ENCODE measurements at regions not wholly inside any gene's neighbourhood (a gene's known extent, or its start where the extent isn't known, plus 50 kb on each side); places are given as distances from the start of the nearest gene placed in this dataset.

GRCh38 chr13:29991343-29991742 lies 140.9 kb upstream of the UBL3 start:
- DNase-seq = no peak

DNA sequence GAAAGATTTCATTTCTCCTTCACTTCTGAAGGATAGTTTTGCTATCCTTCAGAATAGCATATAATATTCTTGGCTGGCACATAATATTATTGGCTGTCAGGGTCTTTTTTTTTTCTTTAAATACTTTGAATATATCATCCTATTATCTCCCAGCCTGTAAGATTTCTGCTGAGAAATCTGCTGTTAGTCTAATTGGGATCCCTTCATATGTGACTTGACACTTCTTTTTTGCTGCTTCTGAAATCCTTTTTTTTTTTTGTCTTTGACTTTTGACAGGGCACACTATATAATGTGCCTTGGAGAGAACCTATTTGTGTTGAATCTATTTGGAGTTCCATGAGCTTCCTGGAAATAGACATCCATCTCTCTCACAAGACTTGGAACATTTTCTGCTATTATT lies 136.9 kb upstream of the UBL3 start:
- DNase-seq = no peak

- DNase-seq = no peak
Measured at GRCh38 chr13:29980339-29980738, 129.9 kb upstream of the UBL3 start.

DNA sequence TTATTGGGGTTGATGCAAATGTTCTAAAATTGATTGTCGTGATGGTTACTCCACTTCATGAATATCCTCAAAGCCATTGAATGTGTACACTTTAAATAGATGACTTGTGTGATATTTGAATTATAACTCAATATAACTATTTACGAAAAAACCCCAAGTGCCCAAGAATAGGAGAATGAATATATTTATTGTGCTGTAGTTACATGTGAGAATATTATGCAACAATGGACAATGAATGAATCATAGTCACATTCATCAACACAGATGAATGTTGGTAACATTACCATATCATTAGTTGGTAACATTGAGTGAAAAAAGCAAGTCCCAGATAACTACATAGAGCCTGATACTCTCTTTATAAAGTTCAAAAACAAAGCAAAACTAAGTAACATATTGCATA lies 127.8 kb upstream of the UBL3 start:
- DNase-seq = no peak

DNA sequence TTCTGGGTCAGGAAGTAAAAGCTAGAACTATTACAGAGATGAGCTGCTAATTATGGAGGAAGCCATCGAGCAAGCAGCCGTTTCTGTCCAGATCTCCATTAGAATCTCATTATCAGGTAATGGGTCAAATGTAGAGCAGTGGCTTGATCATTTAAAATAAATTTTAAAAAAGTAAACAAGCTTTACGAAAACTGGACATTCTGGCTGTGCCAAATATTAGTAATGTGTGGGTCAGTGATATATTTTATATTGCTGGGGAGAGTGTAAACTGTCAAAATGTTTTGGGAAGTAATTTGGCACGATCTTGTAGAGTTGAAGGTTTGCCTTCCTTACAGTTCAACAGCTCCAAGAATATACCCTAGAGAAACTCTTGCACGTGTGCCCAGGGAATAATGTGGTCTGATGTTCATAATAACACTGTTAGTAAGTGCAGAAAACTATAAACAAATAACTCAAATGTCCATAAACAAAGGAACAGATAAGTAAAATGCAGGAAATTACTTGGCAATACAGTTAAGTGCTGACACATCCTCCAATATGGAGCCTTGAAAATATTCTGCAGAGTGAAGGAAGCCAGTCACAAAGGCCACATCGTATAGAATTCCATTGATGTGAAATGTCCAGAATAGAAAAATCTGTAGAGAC lies 127.2 kb upstream of the UBL3 start:
- DNase-seq = no peak

DNA sequence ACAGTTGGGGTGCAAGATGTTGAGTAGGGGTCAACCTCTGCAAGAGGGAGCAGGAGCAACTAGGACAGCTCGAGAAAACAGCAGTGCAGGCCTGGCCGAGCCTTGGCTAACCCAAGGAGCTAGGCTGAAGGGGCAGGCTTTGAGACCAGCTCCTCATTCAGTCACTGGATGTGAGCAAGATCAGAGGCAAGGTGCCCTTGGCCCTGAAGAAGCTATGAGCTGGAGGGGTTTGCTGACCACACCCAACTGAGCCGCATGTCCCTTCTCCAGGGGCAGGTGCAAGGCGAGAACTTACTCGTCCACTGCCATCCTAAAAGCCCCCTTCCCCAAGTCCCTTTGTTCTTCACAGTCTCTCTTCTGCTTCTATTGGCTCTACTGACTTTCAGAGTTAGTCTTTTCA lies 126.1 kb upstream of the UBL3 start:
- no peak for DNase-seq

- DNase-seq = no peak
Measured at GRCh38 chr13:29975283-29975682, 124.9 kb upstream of the UBL3 start.

GRCh38 chr13:29969286-29969685 lies 118.9 kb upstream of the UBL3 start:
- DNase-seq = no peak

GRCh38 chr13:29964181-29964845 lies 113.9 kb upstream of the UBL3 start:
- no peak for DNase-seq

GRCh38 chr13:29963089-29963488 lies 112.7 kb upstream of the UBL3 start:
- no peak for DNase-seq

- DNase-seq = no peak
Measured at GRCh38 chr13:29961036-29961670, 110.7 kb upstream of the UBL3 start.

DNA sequence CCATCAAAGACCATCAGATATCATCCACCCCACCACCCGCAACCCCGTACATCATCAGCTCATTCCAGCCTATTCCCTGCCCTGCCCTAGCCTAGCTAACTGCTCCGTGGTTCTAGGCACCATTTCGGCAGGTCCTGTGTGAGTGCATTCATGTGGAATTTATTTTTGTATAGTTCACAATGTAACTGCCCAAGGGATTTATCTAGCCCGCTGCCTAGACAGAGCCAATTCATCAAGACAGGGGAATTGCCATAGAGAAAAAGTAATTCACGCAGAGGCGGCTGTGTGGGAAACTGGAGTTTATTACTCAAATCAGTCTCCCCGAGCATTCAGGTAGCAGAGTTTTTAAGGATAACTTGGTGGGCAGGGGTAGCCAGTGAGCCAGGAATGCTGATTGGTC lies 109.2 kb upstream of the UBL3 start:
- no peak for DNase-seq

GRCh38 chr13:29959086-29959485 lies 108.7 kb upstream of the UBL3 start:
- no peak for DNase-seq

GRCh38 chr13:29958476-29958875 lies 108.1 kb upstream of the UBL3 start:
- no peak for DNase-seq

GRCh38 chr13:29957320-29957719 lies 106.9 kb upstream of the UBL3 start:
- DNase-seq = no peak

DNA sequence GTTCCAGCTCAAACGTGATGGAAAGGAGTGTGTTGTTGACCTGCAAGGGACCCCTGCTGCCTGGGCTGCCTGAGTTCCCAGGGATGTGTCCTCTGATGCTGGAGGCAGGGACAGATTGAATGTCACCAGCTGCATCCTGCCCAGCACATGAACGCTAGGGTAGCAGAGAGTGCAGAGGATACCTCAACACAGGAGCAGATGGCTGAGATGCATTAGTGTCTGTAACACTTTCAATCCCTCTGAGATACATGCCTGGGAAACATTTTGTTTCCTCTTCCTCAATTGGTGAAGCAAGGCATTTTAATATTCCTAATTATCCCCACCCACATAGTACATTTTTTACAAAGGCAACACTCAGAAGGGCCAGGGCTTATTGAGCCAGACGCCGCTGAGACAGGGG lies 106.4 kb upstream of the UBL3 start:
- no peak for DNase-seq

DNA sequence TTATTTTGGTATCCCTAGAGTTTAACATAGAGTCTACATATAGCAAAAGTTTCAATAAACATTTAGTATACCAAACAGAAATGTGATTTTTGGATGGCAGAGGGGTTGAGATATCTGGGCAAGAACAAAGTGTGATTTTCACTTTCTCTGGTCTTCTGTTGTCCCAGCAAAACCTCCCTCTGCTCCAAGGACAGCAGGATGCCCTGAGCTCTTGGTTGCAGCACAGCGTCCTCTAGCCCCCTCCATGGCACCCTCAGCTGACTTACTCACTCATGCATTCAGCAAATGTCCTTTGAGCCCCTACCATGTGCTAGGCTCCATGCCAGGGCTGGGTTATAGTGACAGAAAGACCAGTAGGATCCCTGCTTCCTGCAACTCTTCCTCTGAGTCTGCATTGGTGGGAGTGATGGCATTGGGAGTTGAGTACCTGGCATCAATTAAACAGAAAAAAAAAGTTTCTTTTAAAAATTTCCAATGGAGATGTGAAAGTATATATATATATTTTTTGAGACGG lies 104.8 kb upstream of the UBL3 start:
- DNase-seq = no peak

GRCh38 chr13:29954082-29955028 lies 103.9 kb upstream of the UBL3 start:
- DNase-seq = no peak

DNA sequence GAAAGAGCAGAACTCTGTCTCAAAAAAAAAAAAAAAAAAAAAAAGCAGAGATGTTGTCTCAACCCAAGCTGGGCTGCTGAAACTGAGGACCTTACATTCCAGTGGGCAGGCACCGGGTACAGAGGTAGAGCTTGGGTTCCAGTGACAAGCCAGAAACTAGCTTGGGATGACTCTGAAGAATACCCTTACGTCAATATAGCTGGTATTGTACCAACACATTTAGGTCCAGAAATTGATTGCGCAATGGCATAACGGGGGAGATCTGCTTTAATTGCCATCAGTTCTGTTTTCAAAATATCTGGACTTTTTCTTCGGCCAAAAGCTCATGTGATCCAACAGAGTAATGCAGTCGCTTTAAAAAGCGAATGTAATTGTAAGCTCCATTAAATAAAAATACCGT lies 103.1 kb upstream of the UBL3 start:
- DNase-seq = no peak

GRCh38 chr13:29952245-29952644 lies 101.8 kb upstream of the UBL3 start:
- no peak for DNase-seq

DNA sequence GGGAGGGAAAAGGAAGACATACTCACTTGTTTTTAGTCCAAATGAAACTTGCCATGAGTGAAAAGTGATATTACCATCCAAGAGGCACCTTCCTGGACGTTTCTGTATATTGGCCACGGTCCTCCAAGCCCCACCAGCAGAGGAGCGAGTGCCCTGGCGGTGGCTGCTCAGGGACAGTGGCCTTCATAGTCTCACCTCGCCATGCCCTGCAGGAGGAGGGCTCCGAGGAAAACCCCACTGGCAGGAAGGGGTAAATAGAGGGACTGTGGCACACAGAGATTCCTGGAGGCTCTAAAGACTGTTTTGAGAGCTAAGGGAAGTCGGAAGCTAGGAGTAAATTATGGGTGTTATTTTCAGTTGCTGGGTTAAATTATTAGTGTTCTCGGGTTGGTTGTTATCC lies 98.4 kb upstream of the UBL3 start:
- no peak for DNase-seq

- no peak for DNase-seq
Measured at GRCh38 chr13:29948244-29948643, 97.8 kb upstream of the UBL3 start.

- DNase-seq = no peak
Measured at GRCh38 chr13:29947839-29948238, 97.4 kb upstream of the UBL3 start.
